HG03064 (cell line): ENCODE measurements at regions not wholly inside any gene's neighbourhood (a gene's known extent, or its start where the extent isn't known, plus 50 kb on each side); places are given as distances from the start of the nearest gene placed in this dataset.
"Not testable (repeated sequence)": the region's sequence is repeated elsewhere in the genome, so short reads cannot be mapped to it uniquely, and the experiment has no call there.

Source experiments
- ATAC-seq: cut with Tn5 transposase; IDR thresholded peaks from one replicate; pipeline ENCODE4 v1.9.1; 2021; ENCODE audit warnings: low read depth; ENCODE audit not compliant: unreplicated experiment

GRCh38 chr1:59185163-59185860 lies 111.6 kb upstream of the FGGY start:
- no peak for ATAC-seq

- no peak for ATAC-seq
These were observed 110.2 kb upstream of the FGGY start for GRCh38 chr1:59186656-59187055.

- no peak for ATAC-seq
These were observed 108.3 kb upstream of the FGGY start for GRCh38 chr1:59188413-59189213.

- no peak for ATAC-seq
These were observed 103.3 kb upstream of the FGGY start for GRCh38 chr1:59193443-59194093.

- no peak for ATAC-seq
These were observed 102.3 kb upstream of the FGGY start for GRCh38 chr1:59194621-59195020.

- no peak for ATAC-seq
These were observed 101.7 kb upstream of the FGGY start for GRCh38 chr1:59195151-59195550.

- no peak for ATAC-seq
These were observed 98.3 kb upstream of the FGGY start for GRCh38 chr1:59198564-59198963.

GRCh38 chr1:59199147-59199546 lies 97.7 kb upstream of the FGGY start:
- no peak for ATAC-seq

GRCh38 chr1:59199719-59200376 lies 97.0 kb upstream of the FGGY start:
- no peak for ATAC-seq

GRCh38 chr1:59201341-59201740 lies 95.6 kb upstream of the FGGY start:
- no peak for ATAC-seq

- no peak for ATAC-seq
These were observed 94.4 kb upstream of the FGGY start for GRCh38 chr1:59202455-59202854.

- ATAC-seq: no peak
These were observed 92.9 kb upstream of the FGGY start for GRCh38 chr1:59204001-59204400.

- ATAC-seq: not testable (repeated sequence)
These were observed 90.3 kb upstream of the FGGY start for GRCh38 chr1:59206616-59207015.

GRCh38 chr1:59210430-59210829 lies 86.5 kb upstream of the FGGY start:
- not testable (repeated sequence) for ATAC-seq

GRCh38 chr1:59212706-59213105 lies 84.2 kb upstream of the FGGY start:
- ATAC-seq: no peak

GRCh38 chr1:59214248-59215208 lies 82.4 kb upstream of the FGGY start:
- no peak for ATAC-seq

GRCh38 chr1:59215766-59216291 lies 81.1 kb upstream of the FGGY start:
- ATAC-seq: no peak

- ATAC-seq: not testable (repeated sequence)
These were observed 79.5 kb upstream of the FGGY start for GRCh38 chr1:59217439-59217838.

- no peak for ATAC-seq
These were observed 78.2 kb upstream of the FGGY start for GRCh38 chr1:59218521-59219236.
